ENCODE measurements at regions not wholly inside any gene's neighbourhood (a gene's known extent, or its start where the extent isn't known, plus 50 kb on each side); places are given as distances from the start of the nearest gene placed in this dataset.
A peak's percentile ranks its signal among the peaks of the same experiment; 100 is the strongest.

GRCh38 chr22:47337161-47337621, 574.7 kb downstream of the TBC1D22A start:
- DNase-seq, result peak in 6 of 56 donors; percentile 9 to 61 (median 26)

GRCh38 chr22:47335958-47336357, 573.5 kb downstream of the TBC1D22A start:
- no peak for DNase-seq

DNA sequence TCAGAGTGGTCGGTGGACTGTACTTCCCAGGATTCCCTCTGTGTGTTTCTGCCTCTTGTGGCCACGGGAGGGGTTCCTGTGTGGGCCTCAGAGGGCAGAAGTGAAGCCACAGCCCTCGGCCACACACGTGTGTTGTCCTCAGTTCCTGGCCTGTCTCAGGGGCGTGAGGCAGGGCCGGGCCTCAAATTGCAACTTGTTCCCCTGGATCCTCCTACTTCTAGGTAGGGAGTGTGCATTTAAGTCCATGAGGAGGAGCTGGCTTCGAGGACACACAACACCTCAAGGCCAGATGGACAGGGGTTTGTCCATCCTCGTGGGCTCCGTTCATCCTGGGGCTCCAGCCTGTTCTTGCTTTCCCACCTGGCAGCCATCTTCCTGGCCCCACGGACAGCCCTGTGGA, 573.0 kb downstream of the TBC1D22A start:
- DNase-seq, result no peak

DNA sequence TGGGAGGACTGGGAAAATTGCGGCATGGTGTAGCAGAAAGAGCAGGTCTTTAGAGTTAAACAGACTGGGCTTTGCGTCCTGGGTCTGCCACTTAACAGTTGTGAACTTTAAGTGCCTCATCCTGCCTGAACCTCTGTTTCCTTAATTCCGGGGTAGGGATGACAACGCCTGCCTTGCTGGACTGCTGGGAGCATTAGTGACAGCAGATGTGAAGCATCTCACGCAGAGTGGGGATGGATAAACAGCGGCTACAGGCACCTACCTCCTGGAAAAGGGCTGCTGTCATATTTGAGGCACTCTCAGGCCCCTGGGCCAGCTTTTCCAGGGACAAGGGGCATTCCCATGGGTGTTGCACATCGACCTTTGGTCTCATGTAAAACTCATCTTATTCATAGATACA, 572.2 kb downstream of the TBC1D22A start:
- DNase-seq, result no peak

DNA sequence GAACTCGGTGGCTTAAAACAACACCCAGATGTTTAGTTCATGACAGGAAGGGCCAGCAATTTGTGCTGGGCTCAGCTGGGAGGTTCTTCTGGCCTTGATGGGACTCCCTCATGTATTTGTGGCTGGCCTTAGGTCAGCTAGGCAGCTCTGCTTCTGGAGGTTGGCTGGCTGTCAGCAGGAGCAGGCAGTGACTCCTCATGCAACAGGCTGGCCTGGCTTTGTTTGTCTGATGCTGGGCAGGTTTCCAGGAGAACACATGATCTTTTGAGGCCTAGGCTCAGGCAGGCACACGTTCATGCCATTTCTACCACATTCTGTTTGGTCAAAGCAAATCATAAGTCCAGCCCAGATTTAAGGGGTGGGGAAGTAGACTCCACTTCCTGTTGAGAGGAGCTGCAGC, 571.2 kb downstream of the TBC1D22A start:
- DNase-seq, result no peak

GRCh38 chr22:47332246-47332980, 570.0 kb downstream of the TBC1D22A start:
- no peak for DNase-seq

DNA sequence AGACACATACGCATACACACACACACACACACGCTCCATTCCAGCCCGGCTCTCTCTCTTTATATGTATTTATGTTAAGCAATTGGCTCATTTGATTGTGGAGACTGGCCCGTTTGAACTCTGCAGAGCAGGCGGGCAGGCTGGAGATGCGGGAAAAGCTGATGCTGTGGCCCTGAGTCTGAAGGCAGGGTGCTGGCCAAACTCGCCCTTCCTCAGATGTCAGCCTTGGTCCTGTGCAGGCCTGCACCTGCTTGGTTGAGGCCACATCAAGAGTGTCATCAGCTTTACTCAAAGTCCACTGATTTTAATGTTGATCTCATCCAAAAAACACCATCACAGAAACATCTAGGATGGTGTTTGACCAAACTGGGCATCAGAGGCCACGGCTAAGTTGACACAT, 569.3 kb downstream of the TBC1D22A start:
- DNase-seq, result no peak

- DNase-seq, result no peak
These were observed 567.5 kb downstream of the TBC1D22A start for GRCh38 chr22:47329727-47330650.

DNA sequence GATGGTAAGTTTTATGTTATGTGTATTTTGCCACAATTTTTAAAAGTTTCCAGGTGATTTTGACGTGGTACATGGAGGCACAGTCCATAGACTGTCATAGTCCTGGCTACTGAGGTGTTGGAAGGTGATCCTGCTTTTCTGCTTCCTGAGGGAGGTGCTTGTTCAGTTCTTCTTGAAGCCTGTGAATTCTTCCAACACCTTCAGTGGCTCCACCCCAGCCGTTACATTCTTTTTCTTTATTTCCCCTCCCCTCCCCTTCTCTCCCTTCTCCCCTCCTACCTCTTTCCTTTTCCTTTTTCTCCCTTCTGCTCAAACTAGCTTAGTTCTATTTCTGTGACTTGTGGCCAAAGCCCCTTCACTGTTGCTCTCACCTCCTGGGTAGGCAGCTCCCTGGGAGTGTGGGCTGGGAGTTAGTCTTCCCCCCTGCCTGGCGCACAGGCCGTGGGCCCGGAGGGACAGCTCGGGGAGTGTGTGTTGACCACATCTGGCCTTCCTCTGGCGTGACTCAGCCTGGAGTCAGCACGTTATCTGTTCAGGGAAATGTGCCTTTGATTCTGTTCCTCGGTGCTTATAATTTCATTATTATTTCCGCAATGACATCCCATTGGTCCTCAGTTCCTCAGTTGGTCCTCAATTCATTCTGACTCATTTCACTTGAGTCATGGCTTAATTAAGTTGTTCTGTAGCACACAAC, 566.2 kb downstream of the TBC1D22A start:
- DNase-seq, result no peak

DNA sequence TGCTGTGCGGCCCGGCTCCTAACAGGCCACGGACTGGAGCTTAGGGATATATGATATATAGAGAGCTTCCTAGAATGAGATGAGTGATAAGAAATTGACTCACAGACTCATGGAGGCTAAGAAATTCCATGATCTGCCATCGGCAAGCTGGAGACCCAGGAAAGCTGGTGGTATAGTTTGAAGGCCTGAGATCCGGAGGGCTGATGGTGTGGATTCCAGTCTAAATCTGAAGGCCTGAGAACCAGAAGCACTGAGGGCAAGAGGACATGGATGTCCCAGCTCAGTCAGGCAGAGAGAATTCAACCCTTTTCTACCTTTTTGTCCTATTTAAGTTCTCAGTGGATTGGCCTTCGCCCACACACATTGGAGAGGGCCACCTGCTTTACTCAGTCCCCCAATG, 564.8 kb downstream of the TBC1D22A start:
- no peak for DNase-seq

DNA sequence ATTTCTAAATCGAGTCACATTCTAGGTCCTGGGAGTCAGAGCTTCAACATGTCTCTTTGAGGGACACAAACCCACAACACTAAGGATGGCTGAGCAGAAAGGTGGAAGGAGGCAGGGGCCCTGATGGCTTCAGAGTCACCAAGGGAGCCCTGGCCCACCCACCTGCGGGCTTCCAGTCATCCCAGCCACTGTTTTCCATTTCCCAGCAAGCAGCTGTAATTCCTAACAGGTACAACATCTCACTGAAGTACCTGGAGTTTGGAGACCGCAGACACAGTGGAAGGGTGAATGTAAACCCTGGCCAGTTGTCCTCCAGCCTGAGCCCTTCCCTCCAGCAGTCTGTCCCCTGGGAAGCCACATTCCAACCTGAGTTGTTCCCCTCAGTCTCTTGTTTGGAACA, 562.8 kb downstream of the TBC1D22A start:
- DNase-seq, result no peak

DNA sequence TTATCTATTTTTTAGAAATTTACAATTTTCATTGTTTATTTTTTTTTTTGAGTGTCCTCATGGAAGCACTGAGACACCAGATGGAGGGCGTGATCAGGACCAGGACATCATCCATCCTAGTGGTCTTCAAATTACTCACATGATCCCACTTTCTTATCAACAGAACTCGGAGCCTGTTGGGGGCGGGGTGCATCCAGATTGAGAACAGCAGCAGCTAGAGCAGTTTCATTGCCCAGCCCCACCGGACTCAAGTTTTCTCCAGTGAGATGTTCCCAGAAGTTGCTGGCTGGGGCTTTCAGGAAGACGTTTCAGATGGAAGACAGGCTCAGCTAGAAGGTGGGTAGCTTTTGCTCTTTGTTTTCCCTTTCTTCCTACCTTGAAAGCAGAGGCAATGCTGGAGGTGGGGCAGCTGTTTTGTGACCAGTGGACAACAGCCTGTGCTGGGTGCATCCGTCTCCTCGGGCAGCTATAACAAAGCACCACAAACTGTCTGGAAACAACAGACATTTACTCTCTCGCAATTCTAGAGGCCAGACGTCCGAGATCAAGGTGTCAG, 562.1 kb downstream of the TBC1D22A start:
- DNase-seq, result no peak

- no peak for DNase-seq
These were observed 561.1 kb downstream of the TBC1D22A start for GRCh38 chr22:47323518-47323917.

- no peak for DNase-seq
These were observed 560.4 kb downstream of the TBC1D22A start for GRCh38 chr22:47322854-47323253.

- no peak for DNase-seq
These were observed 558.1 kb downstream of the TBC1D22A start for GRCh38 chr22:47320560-47320959.

GRCh38 chr22:47318041-47318737, 555.7 kb downstream of the TBC1D22A start:
- no peak for DNase-seq

GRCh38 chr22:47315862-47316419, 553.5 kb downstream of the TBC1D22A start:
- no peak for DNase-seq

DNA sequence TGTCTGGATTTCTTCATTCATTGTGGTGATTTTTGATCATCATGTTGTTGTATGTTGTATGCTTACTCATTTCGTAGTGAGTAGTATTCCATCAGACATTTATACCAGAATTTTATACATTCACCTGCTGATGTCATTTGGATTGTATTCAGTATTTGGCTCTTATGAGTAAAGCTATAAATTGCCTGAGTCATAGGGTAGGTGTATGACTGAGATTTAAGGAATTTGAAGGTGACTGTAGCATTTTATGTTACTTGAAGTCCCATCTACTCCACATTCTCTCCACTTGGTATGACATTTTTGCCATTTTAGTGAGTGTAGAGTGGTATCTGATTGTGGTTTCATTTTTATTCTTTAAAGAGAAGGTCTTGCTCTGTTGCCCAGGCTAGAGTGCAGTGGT, 548.2 kb downstream of the TBC1D22A start:
- no peak for DNase-seq

GRCh38 chr22:47309946-47310345, 547.5 kb downstream of the TBC1D22A start:
- DNase-seq, result no peak

- no peak for DNase-seq
These were observed 547.0 kb downstream of the TBC1D22A start for GRCh38 chr22:47309476-47309875.

GRCh38 chr22:47308886-47309285, 546.4 kb downstream of the TBC1D22A start:
- no peak for DNase-seq
